ENCODE measurements at regions not wholly inside any gene's neighbourhood (a gene's known extent, or its start where the extent isn't known, plus 50 kb on each side); places are given as distances from the start of the nearest gene placed in this dataset.

- Histone ChIP-seq H3K9ac (ENCODE audit: control insufficient read depth, extremely low read depth, insufficient read depth, low read length) (no peak overlapping the region), H3K27ac (ENCODE audit: control insufficient read depth, insufficient read depth, low read length) (no peak overlapping the region), H3K4me3 (ENCODE audit: control insufficient read depth in 2 of 3, extremely low read depth in 1 of 3, insufficient read depth in 2 of 3, low read depth in 1 of 3, low read length in 3 of 3) (no peak overlapping the region), H3K27me3 (ENCODE audit: control insufficient read depth, extremely low read depth, insufficient read depth, low read length) (no peaks in the 10 kb centered on the region), H3K4me1 (ENCODE audit: control insufficient read depth, extremely low read depth, insufficient read depth, low read length) (no peaks in the 10 kb centered on the region), H3K4me2 (ENCODE audit: control insufficient read depth, extremely low read depth, insufficient read depth, low read depth, low read length) (no peak overlapping the region), H3K79me2 (ENCODE audit: control insufficient read depth, insufficient read depth, low read length) (no peaks in the 10 kb centered on the region), H3K9me1 (ENCODE audit: control insufficient read depth, extremely low read depth, insufficient read depth, low read length) (no peaks in the 10 kb centered on the region), H3K36me3 (ENCODE audit: control insufficient read depth in 2 of 2, extremely low read depth in 1 of 2, insufficient read depth in 2 of 2, low read length in 2 of 2) (no peaks in the 10 kb centered on the region), H4K20me1 (ENCODE audit: control insufficient read depth, extremely low read depth, insufficient read depth, low read length) (no peaks in the 10 kb centered on the region), H2AFZ (ENCODE audit: control insufficient read depth, low read length) (no peak overlapping the region), H3K9me3 (ENCODE audit: control insufficient read depth, low read depth, low read length) (no peaks in the 10 kb centered on the region)
- FAIRE-seq (no peak), DNase-seq (ENCODE audit: low read depth, low spot score) (no peak)
- no peak for TF ChIP-seq EZH2 (IDR thresholded peaks at IDR 0.05; ENCODE audit: low read length)
- no peak for TF ChIP-seq CTCF (optimal IDR thresholded peaks at IDR 0.05 in 1 of 3, IDR thresholded peaks at IDR 0.05 in 1 of 3, conservative IDR thresholded peaks at IDR 0.05 in 1 of 3; ENCODE audit: extremely low read depth in 1 of 3, insufficient read depth in 2 of 3, low read length in 3 of 3)
- dilution Hi-C loops (cut with MboI; ENCODE audit: extremely low pct_ligation_motif_present, low sequenced_read_pairs) = no loop called here
Measured at GRCh38 chr3:75015280-75015679, 400.8 kb upstream of the CNTN3 start.

GRCh38 chr3:75035146-75035545 lies 420.7 kb upstream of the CNTN3 start:
- DNase-seq (ENCODE audit: low read depth, low spot score) (no peak), FAIRE-seq (no peak)
- H3K9ac ChIP-seq (ENCODE audit: control insufficient read depth, extremely low read depth, insufficient read depth, low read length) = no peak overlapping the region
- TF ChIP-seq EZH2 (IDR thresholded peaks at IDR 0.05; ENCODE audit: low read length) = no peak
- TF ChIP-seq CTCF (optimal IDR thresholded peaks at IDR 0.05 in 1 of 3, IDR thresholded peaks at IDR 0.05 in 1 of 3, conservative IDR thresholded peaks at IDR 0.05 in 1 of 3; ENCODE audit: extremely low read depth in 1 of 3, insufficient read depth in 2 of 3, low read length in 3 of 3) = no peak
- no peak overlapping the region for H2AFZ ChIP-seq (ENCODE audit: control insufficient read depth, low read length)
- H4K20me1 ChIP-seq (ENCODE audit: control insufficient read depth, extremely low read depth, insufficient read depth, low read length) = no peaks in the 10 kb centered on the region
- no peaks in the 10 kb centered on the region for H3K36me3 ChIP-seq (ENCODE audit: control insufficient read depth in 2 of 2, extremely low read depth in 1 of 2, insufficient read depth in 2 of 2, low read length in 2 of 2)
- no peaks in the 10 kb centered on the region for H3K9me1 ChIP-seq (ENCODE audit: control insufficient read depth, extremely low read depth, insufficient read depth, low read length)
- H3K4me3 ChIP-seq (ENCODE audit: control insufficient read depth in 2 of 3, extremely low read depth in 1 of 3, insufficient read depth in 2 of 3, low read depth in 1 of 3, low read length in 3 of 3) = no peak overlapping the region
- no peaks in the 10 kb centered on the region for H3K9me3 ChIP-seq (ENCODE audit: control insufficient read depth, low read depth, low read length)
- H3K79me2 ChIP-seq (ENCODE audit: control insufficient read depth, insufficient read depth, low read length) = no peaks in the 10 kb centered on the region
- H3K27ac ChIP-seq (ENCODE audit: control insufficient read depth, insufficient read depth, low read length) = no peak overlapping the region
- H3K4me1 ChIP-seq (ENCODE audit: control insufficient read depth, extremely low read depth, insufficient read depth, low read length) = no peaks in the 10 kb centered on the region
- H3K4me2 ChIP-seq (ENCODE audit: control insufficient read depth, extremely low read depth, insufficient read depth, low read depth, low read length) = no peak overlapping the region
- H3K27me3 ChIP-seq (ENCODE audit: control insufficient read depth, extremely low read depth, insufficient read depth, low read length) = no peaks in the 10 kb centered on the region
- dilution Hi-C loops (cut with MboI; ENCODE audit: extremely low pct_ligation_motif_present, low sequenced_read_pairs) = no loop called here

All from keratinocyte (primary cell).